NCI-H1436 (cell line): ENCODE measurements at regions not wholly inside any gene's neighbourhood (a gene's known extent, or its start where the extent isn't known, plus 50 kb on each side); places are given as distances from the start of the nearest gene placed in this dataset.

Source experiments
- DNase-seq: peaks from one replicate; lab custom pipeline; 2025; lab: John Stamatoyannopoulos, UW

DNA sequence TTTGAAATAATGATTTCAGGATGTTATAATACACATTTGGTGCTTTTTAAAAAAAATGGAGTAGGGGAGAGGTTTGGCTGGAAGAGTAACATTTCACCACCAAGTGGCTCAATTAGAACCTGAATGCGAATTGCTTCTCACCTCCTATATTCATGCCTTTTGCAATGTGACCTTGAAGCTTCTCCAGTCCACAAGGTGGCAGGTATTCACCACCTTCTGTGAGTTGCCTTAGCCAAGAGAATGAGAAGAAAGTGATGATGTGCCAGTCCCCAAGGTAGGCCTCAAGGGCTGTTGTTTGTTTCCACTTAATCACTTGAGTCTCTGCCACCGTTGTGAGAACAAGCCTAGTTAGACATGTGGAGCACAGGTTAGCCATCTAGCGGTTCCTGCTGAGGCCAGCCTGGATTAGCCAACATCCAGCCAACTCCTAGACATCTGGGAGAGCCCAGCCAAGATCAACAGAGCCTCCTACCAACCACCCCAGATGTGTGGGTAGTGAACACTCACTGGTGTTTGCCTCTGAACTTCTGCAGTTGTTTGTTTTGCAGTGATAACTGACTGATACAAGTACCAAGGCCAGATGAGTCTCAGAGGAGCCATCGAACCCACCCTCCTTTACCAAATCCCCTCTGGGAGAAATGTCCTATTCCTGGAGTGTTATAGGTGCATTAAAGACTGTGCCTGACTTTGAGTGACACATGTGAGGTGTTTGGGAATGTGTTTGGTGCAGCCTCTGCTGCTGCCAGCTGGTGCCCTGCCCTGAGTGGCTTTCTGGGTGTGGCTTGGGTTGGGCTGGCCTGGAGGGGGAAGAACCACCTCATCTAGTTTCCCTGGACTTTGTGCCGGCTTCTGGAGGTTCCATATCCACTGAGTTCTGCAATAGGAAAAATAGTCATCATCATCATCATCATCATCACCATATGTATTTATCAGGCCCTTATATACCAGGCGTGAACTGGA, 132.5 kb upstream of the RFLNA start:
- peak; percentile 1 for DNase-seq

DNA sequence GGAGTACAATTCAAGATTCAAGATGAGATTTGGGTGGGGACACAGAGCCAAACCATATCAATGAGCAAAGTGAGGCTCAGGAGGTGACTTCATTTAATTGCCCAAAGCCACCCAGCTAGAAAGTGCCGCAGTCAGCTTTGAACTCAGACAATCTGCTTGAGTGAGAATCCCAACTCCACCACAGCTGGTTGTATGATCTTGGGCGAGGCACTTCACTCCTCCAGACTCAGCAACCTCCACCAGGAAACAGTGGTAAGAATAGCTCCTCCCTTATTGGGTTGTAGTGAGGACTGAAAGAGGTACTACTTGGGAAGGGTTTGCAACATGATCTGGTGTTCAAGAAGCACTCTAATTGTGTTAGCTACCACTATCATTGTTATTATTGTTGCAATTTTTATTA, 129.2 kb upstream of the RFLNA start:
- DNase-seq = no peak

DNA sequence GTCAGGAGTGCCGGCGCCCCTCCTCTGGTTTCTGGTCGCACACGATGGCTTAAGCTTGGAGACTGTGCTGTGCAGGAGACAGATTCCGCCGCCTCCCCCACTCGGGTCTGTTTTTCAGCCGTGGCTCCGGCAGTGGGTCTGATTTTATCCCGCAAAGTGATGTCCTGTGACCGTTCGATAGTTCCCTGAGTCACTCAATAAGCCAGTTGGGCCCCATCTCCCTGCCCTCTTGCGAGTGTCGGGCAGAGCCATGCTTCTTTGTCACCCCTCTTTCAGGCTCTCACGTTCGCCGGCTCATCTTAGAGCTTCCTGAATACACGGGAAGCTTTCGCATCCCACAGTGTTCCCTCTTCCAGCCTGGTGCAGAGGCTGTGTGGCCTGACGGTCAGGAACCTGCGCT, 127.8 kb upstream of the RFLNA start:
- no peak for DNase-seq

DNA sequence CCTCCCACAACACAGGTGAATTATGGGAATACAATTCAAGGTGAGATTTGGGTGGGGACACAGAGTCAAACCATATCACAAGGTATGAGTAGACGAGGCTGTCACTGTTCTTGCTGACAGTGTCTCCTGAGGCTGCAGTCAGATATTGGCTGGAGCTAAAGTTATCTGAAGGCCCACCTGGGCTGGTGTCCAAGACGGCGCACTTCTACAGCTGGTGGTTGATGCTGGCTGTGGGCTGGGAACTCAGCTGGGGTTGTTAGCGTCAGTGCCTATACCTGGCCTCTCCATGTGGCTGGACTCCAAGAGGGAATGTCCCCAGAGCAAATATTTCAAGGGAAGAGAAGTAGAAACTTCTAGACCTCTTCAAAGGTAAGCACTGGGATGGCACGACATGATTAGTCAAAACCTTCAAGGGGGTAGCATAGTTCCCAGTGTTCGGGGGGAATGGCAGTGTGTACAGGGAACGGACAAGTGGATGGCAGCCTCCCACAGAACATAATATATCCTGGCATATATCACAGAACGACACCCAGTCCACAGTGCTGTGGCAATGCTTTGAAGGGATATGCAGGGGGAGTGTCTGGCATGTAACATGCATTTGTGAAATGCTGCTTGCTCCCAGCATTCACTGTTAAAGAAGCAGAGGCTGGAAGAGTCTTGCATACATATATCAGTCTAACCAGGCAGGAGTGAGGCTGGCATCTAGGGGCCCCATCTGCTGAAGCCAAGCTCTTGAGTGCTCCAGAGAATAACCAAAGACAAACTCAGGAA, 126.7 kb upstream of the RFLNA start:
- DNase-seq = no peak

DNA sequence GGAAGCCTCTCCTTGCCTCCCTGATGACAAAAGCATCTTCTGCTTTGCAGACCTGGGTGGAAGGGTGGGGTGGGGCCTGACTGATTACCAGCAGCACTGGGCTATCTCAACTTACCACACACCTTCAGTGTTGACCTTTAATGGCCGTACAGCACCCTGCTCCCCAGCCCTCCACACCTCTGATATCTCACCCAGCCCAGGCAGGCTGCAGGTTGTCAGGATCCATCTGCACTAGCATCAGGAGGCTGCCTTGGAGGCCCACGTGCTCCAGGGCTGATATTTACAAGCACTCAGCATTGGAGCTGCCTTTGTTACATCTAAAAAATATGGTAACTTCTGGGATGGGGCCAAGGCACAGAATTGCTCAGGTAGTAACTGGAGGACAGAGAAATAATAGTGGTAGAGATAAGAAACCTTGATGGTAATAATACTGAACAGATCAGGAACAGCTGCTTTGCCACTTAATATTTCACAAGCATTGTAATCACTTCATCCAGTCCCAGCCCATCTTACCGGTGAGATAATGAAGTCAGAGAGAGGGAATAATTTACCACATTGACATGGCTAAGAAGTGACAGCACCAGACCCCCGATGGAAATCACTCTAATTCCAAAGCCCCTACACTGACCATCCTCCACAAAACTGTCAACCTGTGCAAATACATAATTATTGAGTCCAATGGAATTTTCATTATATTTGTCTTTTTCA, 125.2 kb upstream of the RFLNA start:
- DNase-seq = no peak

DNA sequence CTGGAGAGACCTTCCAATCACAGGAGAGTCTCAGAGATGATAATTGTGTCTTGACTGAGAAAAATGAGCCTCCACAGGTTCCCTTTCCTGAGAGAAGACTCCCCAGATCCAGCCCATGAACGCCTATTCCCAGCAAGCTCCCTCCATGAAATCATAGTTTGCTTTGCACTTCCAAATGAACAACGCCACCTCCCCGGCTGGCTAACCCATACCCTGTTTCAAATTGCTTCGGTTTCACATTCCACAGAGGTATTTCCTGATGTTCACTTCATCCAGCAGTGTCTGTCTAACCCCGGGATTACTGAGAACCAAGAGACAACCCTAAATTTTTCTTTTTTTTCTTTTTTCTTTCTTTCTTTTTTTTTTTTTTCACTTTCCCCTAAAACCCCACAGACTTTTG, 124.1 kb upstream of the RFLNA start:
- DNase-seq = no peak

DNA sequence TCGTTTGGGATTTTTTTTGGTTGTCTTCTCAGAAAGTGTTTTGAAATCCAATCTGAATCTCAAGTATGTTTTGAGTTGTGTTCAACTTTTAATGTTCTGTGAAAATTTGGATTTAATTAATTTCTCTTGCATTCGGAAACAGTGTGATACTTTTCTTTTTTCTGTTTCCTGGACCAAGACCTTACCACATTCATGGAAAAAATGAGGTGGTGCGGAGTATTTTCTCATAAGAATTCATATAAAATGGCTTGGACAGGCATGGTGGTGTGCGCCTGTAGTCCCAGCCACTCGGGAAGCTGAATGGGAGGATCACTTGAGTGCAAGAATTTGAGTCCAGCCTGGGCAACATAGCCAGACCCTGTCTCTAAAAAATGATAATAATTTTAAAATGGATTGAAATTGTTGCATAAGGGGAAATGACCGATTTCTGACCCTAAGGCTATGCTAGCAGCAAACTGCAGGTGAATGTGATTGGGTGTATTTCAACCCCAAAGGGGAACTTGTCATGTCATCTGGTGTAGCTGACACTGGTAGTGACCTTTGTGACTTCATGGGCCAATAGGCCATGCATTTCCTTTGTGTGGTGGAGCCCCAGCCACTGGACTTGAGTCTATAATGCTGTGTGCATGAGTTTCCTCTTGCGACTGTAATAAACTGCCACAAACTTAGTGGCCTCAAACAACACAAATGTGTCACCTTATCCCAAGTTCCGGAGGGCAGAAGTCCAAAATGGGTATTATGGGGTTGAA, 123.5 kb upstream of the RFLNA start:
- DNase-seq = no peak

DNA sequence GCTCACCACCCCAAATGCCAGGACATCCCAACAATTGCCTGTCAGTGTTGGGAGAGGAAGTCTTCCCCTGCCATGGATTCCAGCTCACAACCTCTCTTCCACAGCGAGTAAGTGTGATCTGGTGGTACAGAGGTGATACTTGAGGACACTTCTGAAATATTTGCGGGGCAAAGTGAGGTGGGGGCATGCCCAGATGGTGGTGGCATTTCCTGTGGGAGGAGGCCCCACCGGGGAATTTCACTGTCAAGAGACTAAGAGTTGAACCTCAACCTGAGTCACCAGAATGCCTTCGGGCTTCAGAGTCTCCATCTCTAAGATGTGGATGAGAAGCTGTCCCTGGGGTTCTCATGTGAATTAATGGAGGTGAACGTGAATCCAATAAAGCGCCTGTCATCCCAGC, 122.3 kb upstream of the RFLNA start:
- no peak for DNase-seq

DNA sequence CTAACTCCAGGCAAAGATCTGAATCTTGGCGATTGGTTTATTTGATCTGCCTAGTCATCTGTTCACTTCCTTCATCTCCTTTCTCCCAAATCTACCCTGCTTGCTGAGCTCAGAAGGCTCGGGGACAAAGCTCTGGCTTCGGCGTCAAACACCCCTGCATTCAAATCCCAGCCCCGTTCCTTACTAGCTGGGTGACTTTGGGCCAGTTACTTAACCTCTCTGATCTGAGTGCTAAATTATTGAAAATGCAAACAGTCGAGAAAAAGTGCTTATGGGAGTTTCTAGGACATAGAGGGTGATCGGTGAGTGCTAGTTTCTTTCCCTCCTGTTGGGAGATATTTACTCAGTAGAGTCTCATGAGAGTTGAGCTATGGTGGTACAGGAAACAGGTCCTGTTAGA, 121.2 kb upstream of the RFLNA start:
- no peak for DNase-seq

DNA sequence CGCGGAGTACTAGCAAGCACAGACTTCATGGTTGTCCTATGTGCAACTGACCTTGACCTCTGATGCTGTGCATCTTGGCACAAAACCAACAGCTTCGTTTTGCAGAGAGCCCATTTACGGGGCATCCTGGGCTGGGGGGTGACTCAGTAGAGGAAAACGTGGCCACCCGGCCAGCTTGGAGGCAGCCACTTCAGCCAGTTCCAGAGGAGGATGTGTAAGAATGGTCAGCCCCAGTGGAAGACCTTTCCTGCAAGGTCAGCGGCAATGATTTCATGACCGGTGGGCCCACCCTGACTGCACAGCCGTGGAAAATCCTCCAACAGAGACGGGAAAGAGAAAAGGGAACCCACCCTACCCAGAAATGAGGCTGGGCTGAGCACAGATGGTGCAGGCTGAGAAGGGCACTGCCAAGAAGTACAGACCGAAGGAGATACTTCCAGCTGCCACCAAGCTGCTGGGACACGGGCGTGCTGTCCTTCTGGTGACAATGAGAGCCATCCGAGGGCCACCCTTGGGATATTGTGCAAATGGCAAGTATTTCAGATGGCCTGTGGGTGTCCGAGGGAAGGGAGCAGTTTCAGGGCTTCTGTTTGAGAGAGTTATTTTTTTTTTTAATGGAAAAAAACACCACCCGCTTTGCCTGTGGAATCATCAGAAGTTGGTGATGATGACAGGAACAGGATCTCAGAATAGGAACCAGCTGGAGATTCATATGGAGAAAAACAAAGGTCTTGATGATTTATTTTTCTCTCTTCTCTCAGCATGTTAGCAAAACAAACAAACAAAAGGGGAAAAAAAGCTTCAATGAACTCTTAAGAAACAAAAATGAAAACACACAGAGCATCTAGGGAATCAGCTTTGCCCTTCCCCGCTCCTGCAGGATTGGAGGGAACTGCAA, 120.2 kb upstream of the RFLNA start:
- DNase-seq = no peak

DNA sequence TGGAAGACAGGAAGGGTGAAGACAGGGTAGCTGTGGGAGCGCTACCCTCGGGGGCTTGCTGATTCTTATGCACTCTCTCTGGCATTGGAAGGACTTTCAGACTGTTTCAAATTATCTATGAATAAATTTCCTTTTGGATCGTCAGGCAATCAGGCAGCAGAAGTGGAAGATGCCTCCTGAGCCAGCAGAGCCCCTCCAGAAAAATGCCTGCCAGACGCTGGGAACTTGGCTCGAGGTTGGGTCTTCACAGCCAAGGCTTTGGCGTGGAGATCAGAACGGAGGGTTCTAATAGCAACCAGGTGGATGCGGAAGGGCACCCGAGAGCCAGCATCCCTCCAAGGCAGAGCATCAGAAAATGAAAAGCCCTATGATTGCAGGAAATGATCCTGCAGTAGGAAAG, 119.2 kb upstream of the RFLNA start:
- DNase-seq = no peak

DNA sequence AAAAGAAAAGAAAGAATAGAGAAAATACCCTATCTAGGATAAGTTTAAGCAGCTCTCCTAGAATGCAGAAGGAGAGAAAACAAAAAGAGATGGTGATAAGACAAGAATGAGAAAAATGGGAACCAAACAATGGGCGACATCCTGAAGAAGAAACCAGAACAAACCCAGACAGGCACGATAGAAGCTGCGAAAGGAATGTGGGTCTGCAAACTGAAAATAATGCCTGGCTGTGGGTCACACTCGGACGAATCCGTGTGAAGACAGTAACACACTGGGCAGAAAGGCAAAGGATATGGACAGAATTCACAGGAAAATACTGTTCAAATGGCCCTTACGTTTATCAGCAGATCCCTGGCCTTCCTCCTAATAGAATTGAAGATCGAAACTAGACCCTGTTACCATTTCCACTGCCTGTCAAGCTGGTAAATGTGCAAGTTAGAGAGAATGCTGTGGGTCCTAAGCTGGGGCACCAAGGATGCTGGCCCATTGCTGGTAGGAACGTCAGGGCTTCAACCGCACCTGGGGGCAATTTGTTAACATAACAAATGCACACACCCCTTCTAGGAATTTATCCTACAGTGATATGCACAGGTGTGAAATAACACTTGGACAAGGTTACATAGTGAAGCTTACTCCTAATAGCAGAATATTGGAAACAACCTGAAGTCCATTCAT, 117.5 kb upstream of the RFLNA start:
- no peak for DNase-seq

DNA sequence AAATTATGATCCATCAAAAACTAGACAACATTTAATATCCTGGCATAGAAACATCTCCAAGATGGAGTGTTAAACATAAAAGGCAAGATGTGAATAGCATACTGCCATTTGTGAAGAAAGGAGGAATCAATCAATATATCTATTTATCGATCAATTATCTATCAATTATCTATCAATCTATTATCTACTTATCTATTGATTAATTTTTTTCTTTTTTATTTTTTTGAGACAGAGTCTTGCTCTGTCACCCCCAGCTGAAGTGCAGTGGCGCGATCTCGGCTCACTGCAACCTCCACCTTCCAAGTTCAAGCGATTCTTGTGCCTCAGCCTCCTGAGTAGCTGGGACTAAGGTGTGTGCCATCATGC, 117.0 kb upstream of the RFLNA start:
- no peak for DNase-seq

DNA sequence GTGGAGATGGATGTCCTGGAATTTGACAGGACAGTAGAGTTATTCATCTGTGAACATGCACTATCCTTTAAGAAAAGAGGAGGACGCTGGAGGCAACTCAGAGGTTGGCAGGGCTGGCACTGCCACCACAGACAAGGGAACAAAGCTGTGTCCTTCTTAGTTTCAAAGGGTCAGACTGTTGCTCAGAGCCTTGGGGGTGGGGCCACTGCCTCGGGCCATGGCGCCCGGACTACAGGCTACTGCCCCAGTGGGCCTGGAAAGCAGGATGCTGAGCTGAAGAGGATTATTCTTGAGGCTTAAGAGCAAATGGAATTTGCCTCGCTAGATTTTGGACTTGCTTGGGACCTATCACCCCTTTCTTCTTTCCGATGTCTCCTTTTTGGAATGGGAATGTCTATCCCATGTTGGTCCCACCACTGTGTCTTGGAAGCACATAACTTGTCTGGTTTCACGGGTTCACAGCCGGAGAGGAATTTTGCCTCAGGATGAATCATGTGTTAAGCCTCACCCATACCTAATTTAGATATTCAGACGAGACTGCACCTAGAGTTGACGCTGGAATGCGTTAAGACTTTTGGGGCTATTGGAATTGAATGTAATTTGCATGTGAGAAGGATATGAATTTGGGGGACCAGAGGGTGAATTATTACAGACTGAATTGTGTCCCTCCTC, 114.8 kb upstream of the RFLNA start:
- DNase-seq = no peak

DNA sequence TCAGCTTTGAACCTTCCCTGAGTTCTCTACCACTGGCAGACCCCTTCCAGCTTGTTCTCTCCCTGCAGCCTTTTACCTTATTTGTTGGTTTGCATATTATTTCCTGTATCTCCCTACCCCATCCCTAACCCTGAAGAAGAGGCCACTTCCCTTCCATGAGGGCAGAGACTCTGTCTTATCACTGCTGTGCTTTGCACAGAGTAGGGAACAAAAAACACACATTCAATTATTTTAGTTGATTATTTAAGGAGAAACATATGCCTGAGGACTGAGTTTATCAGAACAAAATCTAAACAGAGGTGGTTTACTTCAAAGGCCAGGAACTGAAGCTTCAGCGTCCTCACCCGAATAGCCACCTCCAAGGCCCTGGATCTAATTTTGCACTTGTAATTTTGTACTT, 111.7 kb upstream of the RFLNA start:
- no peak for DNase-seq

DNA sequence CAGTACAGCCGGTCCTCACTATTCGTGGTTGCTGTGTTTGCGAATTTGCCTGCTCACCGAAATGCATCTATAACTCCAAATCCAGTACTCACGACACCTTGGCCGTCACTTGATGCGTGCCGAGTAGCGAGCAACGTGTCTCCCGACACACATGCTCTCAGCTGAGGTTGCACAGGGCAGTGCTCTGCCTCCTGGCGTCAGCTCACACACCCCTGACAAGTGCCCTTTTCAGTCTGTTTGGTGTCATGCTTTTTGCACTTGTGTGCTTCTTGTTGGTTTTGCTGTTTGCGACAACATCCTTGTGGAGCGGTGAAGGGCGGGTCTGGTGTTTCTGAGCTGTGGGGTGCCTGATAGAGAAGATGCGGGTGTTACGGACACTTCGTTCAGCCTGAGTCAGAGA, 110.4 kb upstream of the RFLNA start:
- no peak for DNase-seq

DNA sequence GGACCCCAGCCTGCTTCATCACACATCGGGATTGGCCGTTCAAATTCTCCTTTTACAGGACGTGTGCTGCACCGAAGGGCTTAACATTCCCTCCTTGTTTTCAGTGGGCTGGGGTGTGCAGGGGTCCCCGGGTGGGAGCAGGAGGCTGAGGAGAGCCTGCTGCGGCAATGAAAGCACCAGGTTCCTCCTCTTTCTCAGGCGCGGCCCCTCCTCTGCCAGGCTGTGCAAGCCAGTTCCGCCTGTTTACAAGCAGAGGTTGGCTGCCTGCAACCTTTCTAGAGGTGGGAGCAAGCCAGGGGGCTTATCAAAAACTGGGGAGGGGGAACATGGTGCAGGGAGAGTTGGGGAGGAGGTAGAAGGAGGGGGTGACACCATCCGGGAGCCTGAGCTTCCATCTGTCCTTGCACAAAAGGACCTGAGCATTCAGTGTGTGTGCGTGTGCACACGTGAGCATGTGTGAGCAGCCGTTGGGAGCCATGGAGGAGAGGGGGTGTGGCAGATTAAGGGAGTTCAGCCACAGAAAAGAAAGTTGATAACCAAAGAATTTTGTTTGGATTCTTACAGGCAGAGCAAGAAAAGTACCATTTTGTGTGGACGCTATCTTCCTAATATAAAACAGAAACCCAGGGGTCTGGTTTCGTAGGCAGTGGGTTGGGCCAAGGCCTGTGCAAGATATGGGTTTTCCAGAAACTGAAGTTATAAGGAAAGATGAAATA, 108.8 kb upstream of the RFLNA start:
- no peak for DNase-seq

DNA sequence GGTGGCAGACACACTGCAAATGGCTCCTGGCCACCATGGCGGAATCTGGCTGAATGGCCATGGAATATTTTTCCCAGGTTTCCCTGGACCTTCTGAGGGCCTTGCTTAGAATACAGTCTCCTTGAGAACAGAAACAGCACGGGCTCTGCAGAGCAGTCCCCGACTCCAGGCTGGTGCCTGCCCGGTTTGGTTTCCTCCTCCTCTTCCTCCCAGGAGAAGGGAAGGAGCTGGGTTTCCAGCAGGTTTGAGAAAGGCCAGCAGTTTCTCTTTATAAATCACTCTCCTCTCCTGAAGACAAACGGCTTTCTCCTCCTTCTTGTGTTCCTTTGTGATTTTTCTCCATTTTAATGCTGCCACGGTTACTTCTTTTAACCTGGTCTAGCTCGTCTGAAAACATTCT, 106.8 kb upstream of the RFLNA start:
- no peak for DNase-seq
